ENCODE measurements at regions not wholly inside any gene's neighbourhood (a gene's known extent, or its start where the extent isn't known, plus 50 kb on each side); places are given as distances from the start of the nearest gene placed in this dataset.
"Not testable (repeated sequence)": the region's sequence is repeated elsewhere in the genome, so short reads cannot be mapped to it uniquely, and the experiment has no call there.

DNA sequence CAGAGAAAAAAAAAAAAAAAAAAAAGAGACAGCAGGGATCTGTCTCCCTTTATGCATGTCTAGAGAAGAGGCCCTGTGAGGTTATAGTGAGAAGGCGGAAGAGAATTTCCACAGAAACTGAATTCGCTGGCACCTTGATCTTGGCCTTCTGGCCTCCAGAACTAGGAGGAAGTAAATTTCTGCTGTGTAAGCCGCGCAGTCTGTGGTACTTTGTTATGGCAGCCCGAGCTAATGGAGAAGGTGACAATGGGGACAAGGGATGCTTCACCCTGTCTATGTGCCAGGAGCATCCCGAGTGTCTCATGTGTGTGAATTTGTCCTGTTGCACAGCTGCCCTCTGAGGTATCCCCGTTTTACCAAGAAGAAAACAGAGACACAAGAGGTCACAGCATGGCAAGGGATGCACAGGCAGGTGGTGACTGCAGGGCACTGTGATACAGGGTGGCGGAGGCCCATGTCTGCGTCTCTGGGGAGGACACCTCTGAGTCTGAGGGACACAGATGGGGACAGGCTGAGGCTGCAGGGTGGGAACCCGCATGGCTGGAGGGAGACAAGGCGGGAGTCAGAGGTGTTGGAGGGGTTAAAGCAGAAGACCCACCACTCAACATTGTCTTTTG is 100.3 kb downstream of the CRLF3 start:
- TF ChIP-seq FOXM1 (IDR thresholded peaks at IDR 0.05; ENCODE audit: borderline replicate concordance); TARDBP (IDR thresholded peaks at IDR 0.05): not testable (repeated sequence)
